GM12878 (cell line): ENCODE measurements at regions not wholly inside any gene's neighbourhood (a gene's known extent, or its start where the extent isn't known, plus 50 kb on each side); places are given as distances from the start of the nearest gene placed in this dataset.

Source experiments
- ATAC-seq: fragments of 200-7000 bp; cut with Tn5 transposase; 3 replicates; pipeline ENCODE4 v1.9.1; 2020; ENCODE audit warnings: mild to moderate bottlenecking, moderate library complexity
- BruUV-seq: library from RNA; stranded (reverse); fragments of 400-500 nt; replicated peaks from 2 replicates; lab custom pipeline; 2021; lab: Mats Ljungman, UMichigan
- CTCF ChIA-PET: fragments of 300-600 bp; sonication (Branson Sonifier 250); formaldehyde crosslinking; extraction: SDS; loops from one replicate; lab custom pipeline; 2021; ENCODE audit warnings: inconsistent platforms; lab: Yijun Ruan, JAX
- POLR2A ChIA-PET: fragments of 350-600 bp; formaldehyde crosslinking; extraction: SDS; loops from one replicate; lab custom pipeline; 2021; ENCODE audit warnings: inconsistent platforms; lab: Charles Lee
- RAD21 ChIA-PET: fragments of 300-600 bp; sonication (Branson Sonifier 250); formaldehyde crosslinking; loops from one replicate; lab custom pipeline; 2023; ENCODE audit warnings: antibody characterized with exemption; ENCODE audit not compliant: unreplicated experiment; lab: Charles Lee
- SMC1A ChIA-PET: fragments of 300-600 bp; sonication (Branson Sonifier 250); formaldehyde crosslinking; loops from one replicate; lab custom pipeline; 2023; ENCODE audit not compliant: unreplicated experiment, uncharacterized antibody; lab: Charles Lee
- DNase-seq: peaks from one replicate; pipeline ENCODE4 v3.0.0-alpha.2; 2011; ENCODE audit warnings: low read depth, low spot score
- FAIRE-seq: peaks from 3 replicates; lab custom pipeline; 2011; peaks lifted over from hg19 to GRCh38; lab: Jason Lieb, UNC
- H2AFZ ChIP-seq: 2 replicates; pipeline ENCODE4 v1.6.0; 2011; ENCODE audit warnings: low read depth, low read length, control low read depth; ENCODE audit not compliant: control insufficient read depth
- H3K27ac ChIP-seq: 2 replicates; pipeline ENCODE4 v1.5.1; 2011; ENCODE audit warnings: control low read depth; ENCODE audit not compliant: control insufficient read depth, insufficient read depth
- H3K27me3 ChIP-seq, 2 experiments: replicated peaks in 1 of 2; 2 replicates each; pipeline versions ENCODE4 v1.6.0 to v1.6.1; 2011; ENCODE audit warnings: low read length in 1 of 2; ENCODE audit not compliant: control insufficient read depth in 2 of 2, insufficient read depth in 2 of 2
- H3K36me3 ChIP-seq, 2 experiments: 2 replicates each; pipeline ENCODE4 v1.5.1; 2011; ENCODE audit warnings: low read length in 1 of 2; ENCODE audit not compliant: control insufficient read depth in 2 of 2, insufficient read depth in 2 of 2
- H3K4me1 ChIP-seq: 2 replicates; pipeline ENCODE4 v1.6.1; 2011; ENCODE audit warnings: mild to moderate bottlenecking, low read length, moderate library complexity, mixed read lengths; ENCODE audit not compliant: control insufficient read depth, insufficient read depth
- H3K4me2 ChIP-seq: 2 replicates; pipeline ENCODE4 v1.6.0; 2011; ENCODE audit warnings: control low read depth; ENCODE audit not compliant: control insufficient read depth, insufficient read depth
- H3K4me3 ChIP-seq: fragments of 200-600 bp; sonication (generic); 2 replicates; pipeline ENCODE4 v1.5.1; 2016
- H3K79me2 ChIP-seq: 2 replicates; pipeline ENCODE4 v1.6.0; 2011; ENCODE audit warnings: low read length; ENCODE audit not compliant: control insufficient read depth, insufficient read depth
- H3K9ac ChIP-seq: 2 replicates; pipeline ENCODE4 v1.8.0; 2011; ENCODE audit warnings: low read length, control low read depth, mixed read lengths; ENCODE audit not compliant: control insufficient read depth, insufficient read depth
- H3K9me3 ChIP-seq: replicated peaks from 3 replicates; pipeline ENCODE4 v1.5.1; 2011; ENCODE audit warnings: mild to moderate bottlenecking, low read length; ENCODE audit not compliant: control insufficient read depth, insufficient read depth
- H4K20me1 ChIP-seq: 2 replicates; pipeline ENCODE4 v1.6.0; 2011; ENCODE audit not compliant: control insufficient read depth, insufficient read depth
- CHD1 ChIP-seq: IDR thresholded peaks from 2 replicates; pipeline ENCODE4 v1.6.1; 2012; ENCODE audit warnings: low read depth, low read length, improper control_type of control experiment
- CHD4 ChIP-seq: fragments of 200-600 bp; sonication (generic); IDR thresholded peaks from 2 replicates; pipeline ENCODE4 v1.6.1; 2016; ENCODE audit warnings: mild to moderate bottlenecking
- MEF2A ChIP-seq: IDR thresholded peaks from 2 replicates; pipeline ENCODE4 v1.6.1; 2011; ENCODE audit warnings: low read depth, mild to moderate bottlenecking, low read length, moderate library complexity; ENCODE audit not compliant: insufficient read depth
- SIN3A ChIP-seq: IDR thresholded peaks from 2 replicates; pipeline ENCODE4 v1.6.1; 2012; ENCODE audit warnings: low read depth, low read length, improper control_type of control experiment
- SP1 ChIP-seq: IDR thresholded peaks from one replicate; pipeline ENCODE4 v1.6.1; 2011; ENCODE audit warnings: low read depth, low read length
- ZBTB33 ChIP-seq: fragments of 450-650 bp; IDR thresholded peaks from 2 replicates; pipeline ENCODE4 v1.6.1; 2017; ENCODE audit warnings: mild to moderate bottlenecking
- ZNF24 ChIP-seq: fragments of 450-650 bp; IDR thresholded peaks from 2 replicates; pipeline ENCODE4 v1.6.1; 2017; ENCODE audit warnings: antibody characterized with exemption, mild to moderate bottlenecking
- WGBS: methylation state at CpG from one replicate; pipeline ENCODE4 v1.1.6; 2016; ENCODE audit warnings: low lambda C conversion rate; ENCODE audit not compliant: insufficient replicate concordance, insufficient coverage; ENCODE audit errors: missing lambda C conversion rate; 5-methylcytosine and 5-hydroxymethylcytosine counted together
- in situ Hi-C: fragments of 300-500 bp; cut with MboI; formaldehyde crosslinking; loops from 9 replicates; pipeline ENCODE4 v1.14.3; 2018; ENCODE audit warnings: mixed read lengths
- intact Hi-C: fragments of 100-400 bp; cut with micrococcal nuclease; formaldehyde crosslinking; loops from one replicate; pipeline ENCODE4 v1.14.2; 2022; ENCODE audit not compliant: unreplicated experiment

- ChIA-PET RAD21 (no interaction called here), SMC1A (interaction anchor here (0.6 to 1.2 kb wide), 2 partner anchors 171 to 241 kb away, joined by 3 to 5 read pairs; no protein-coding TSS in a partner anchor), POLR2A (interaction anchor here (0.6 kb wide), 1 partner anchor 1473 kb away, joined by 5 read pairs; no protein-coding TSS in a partner anchor), CTCF (interaction anchor here (1.1 to 3.7 kb wide), 6 partner anchors 15 to 175 kb away, joined by 3 to 23 read pairs (median 6); no protein-coding TSS in a partner anchor)
- in situ Hi-C loops (no loop called here), intact Hi-C loops (no loop called here)
- BruUV-seq: no TSS peak
- Histone ChIP-seq H3K4me2 (no peak overlapping the region), H3K4me3 (no peak overlapping the region), H3K9ac (no peak overlapping the region), H3K36me3 (no peaks in the 10 kb centered on the region), H3K4me1 (no peaks in the 10 kb centered on the region), H2AFZ (no peak overlapping the region), H3K9me3 (no peaks in the 10 kb centered on the region), H3K79me2 (no peaks in the 10 kb centered on the region), H4K20me1 (no peaks in the 10 kb centered on the region), H3K27me3 (peaks cover 4% of the 10 kb centered on the region in 2 experiments; a peak in 2 of 4 replicates), H3K27ac (no peak overlapping the region)
- ATAC-seq: no peak
- 76% methylated on average over 2 of the region's 2 CpGs for WGBS
- TF ChIP-seq SIN3A: no peak
- no peak for TF ChIP-seq CHD1
- no peak for TF ChIP-seq ZBTB33
- no peak for TF ChIP-seq MEF2A
- no peak for TF ChIP-seq ZNF24
- no peak for TF ChIP-seq CHD4
- no peak for TF ChIP-seq SP1
- no peak for FAIRE-seq
- DNase-seq: no peak
Observed at GRCh38 chr3:134302674-134303073, 52.0 kb upstream of the RYK start.
